B cell (primary cell): ENCODE measurements at regions not wholly inside any gene's neighbourhood (a gene's known extent, or its start where the extent isn't known, plus 50 kb on each side); places are given as distances from the start of the nearest gene placed in this dataset.

Experiments
- ATAC-seq: fragments of 200-7000 bp; cut with Tn5 transposase; one replicate; pipeline ENCODE4 v1.10.0; 2021; ENCODE audit warnings: low read depth, mild to moderate bottlenecking, moderate number of reproducible peaks, moderate library complexity
- CTCF ChIA-PET: fragments of 350-600 bp; sonication (Branson Sonifier 250); formaldehyde crosslinking; loops from one replicate; lab custom pipeline; 2021; ENCODE audit warnings: antibody characterized with exemption, inconsistent platforms; lab: Charles Lee
- POLR2A ChIA-PET: fragments of 350-600 bp; sonication (Branson Sonifier 250); formaldehyde crosslinking; loops from one replicate; lab custom pipeline; 2021; ENCODE audit warnings: antibody characterized with exemption; lab: Charles Lee
- DNase-seq: peaks from one replicate; pipeline ENCODE4 v3.0.0; 2013
- H2AFZ ChIP-seq: 2 replicates; pipeline ENCODE4 v1.6.1; 2012; ENCODE audit warnings: mild to moderate bottlenecking, low read depth, low read length; ENCODE audit not compliant: insufficient read depth, poor library complexity, severe bottlenecking
- H3K27ac ChIP-seq, 2 donors: 1 replicate in 1 of 2; 2 replicates in 1 of 2; pipeline ENCODE4 v1.5.1; 2012 to 2013; ENCODE audit warnings: low read length in 2 of 2, mild to moderate bottlenecking in 2 of 2, moderate library complexity in 1 of 2
- H3K27me3 ChIP-seq, 4 experiments: fragments of 200-600 bp in 1 of 4; sonication (generic) in 1 of 4; replicated peaks in 1 of 4; 1 replicate in 2 of 4; 2 replicates in 2 of 4; pipeline versions ENCODE4 v1.6.1 to v1.7.0; 2013 to 2016; ENCODE audit warnings: low read length in 3 of 4, mild to moderate bottlenecking in 2 of 4, mixed read lengths in 1 of 4, moderate library complexity in 1 of 4; ENCODE audit not compliant: insufficient read depth in 4 of 4, control insufficient read depth in 3 of 4; ENCODE audit errors: control extremely low read depth in 1 of 4
- H3K36me3 ChIP-seq, 2 experiments: replicated peaks in 1 of 2; 1 replicate in 1 of 2; 2 replicates in 1 of 2; pipeline versions ENCODE4 v1.6.1 to v1.7.1; 2013; ENCODE audit warnings: low read length in 1 of 2; ENCODE audit not compliant: insufficient read depth in 2 of 2, control insufficient read depth in 1 of 2; ENCODE audit errors: control extremely low read depth in 1 of 2, extremely low read depth in 1 of 2
- H3K4me1 ChIP-seq, 2 donors: fragments of 200-600 bp in 1 of 2; sonication (generic) in 1 of 2; 1 replicate in 1 of 2; 2 replicates in 1 of 2; pipeline versions ENCODE4 v1.5.1 to v1.6.1; 2013 to 2017; ENCODE audit warnings: low read length in 2 of 2; ENCODE audit not compliant: control insufficient read depth in 2 of 2, insufficient read depth in 2 of 2
- H3K4me2 ChIP-seq: replicated peaks from 2 replicates; pipeline ENCODE3; 2012; ENCODE audit warnings: mild to moderate bottlenecking, low read depth, low read length; ENCODE audit not compliant: poor library complexity, severe bottlenecking
- H3K4me3 ChIP-seq, 5 experiments: fragments of 200-600 bp in 1 of 5; sonication (generic) in 1 of 5; 1 replicate in 3 of 5; 2 replicates in 2 of 5; pipeline versions ENCODE4 v1.5.1 to v1.7.0; 2011 to 2016; ENCODE audit warnings: low read length in 4 of 5, mild to moderate bottlenecking in 4 of 5, low read depth in 2 of 5, control low read depth in 1 of 5, moderate library complexity in 1 of 5; ENCODE audit not compliant: insufficient read depth in 1 of 5; ENCODE audit errors: control extremely low read depth in 1 of 5, extremely low read depth in 1 of 5
- H3K79me2 ChIP-seq: fragments of 200-600 bp; sonication (generic); one replicate; pipeline ENCODE4 v1.6.0; 2016; ENCODE audit warnings: low read length; ENCODE audit not compliant: control insufficient read depth, insufficient read depth
- H3K9ac ChIP-seq: fragments of 200-600 bp; sonication (generic); 2 replicates; pipeline ENCODE4 v1.6.1; 2017; ENCODE audit warnings: mild to moderate bottlenecking, low read length, moderate library complexity
- H3K9me3 ChIP-seq, 3 donors: one replicate each; pipeline versions ENCODE4 v1.6.1 to v1.7.1; 2013; ENCODE audit warnings: low read length in 2 of 3; ENCODE audit not compliant: control insufficient read depth in 2 of 3, insufficient read depth in 1 of 3; ENCODE audit errors: control extremely low read depth in 1 of 3
- H4K20me1 ChIP-seq: 2 replicates; pipeline ENCODE4 v1.6.0; 2012; ENCODE audit warnings: mild to moderate bottlenecking, low read length; ENCODE audit not compliant: insufficient read depth, control insufficient read depth, poor library complexity, severe bottlenecking
- H3K27ac Mint-ChIP-seq: one replicate; pipeline ENCODE4 v1.8.0; 2021; ENCODE audit warnings: mixed read lengths
- H3K27me3 Mint-ChIP-seq: one replicate; pipeline ENCODE4 v1.8.0; 2021; ENCODE audit warnings: mixed read lengths
- H3K4me1 Mint-ChIP-seq: one replicate; pipeline ENCODE4 v1.8.0; 2021; ENCODE audit warnings: mixed read lengths
- H3K4me3 Mint-ChIP-seq: one replicate; pipeline ENCODE4 v1.8.0; 2021; ENCODE audit warnings: mixed read lengths
- H3K9me3 Mint-ChIP-seq: one replicate; pipeline ENCODE4 v1.8.0; 2022; ENCODE audit warnings: mixed read lengths; ENCODE audit not compliant: insufficient read depth
- EZH2 ChIP-seq: IDR thresholded peaks from 2 replicates; pipeline ENCODE4 v1.6.1; 2012; ENCODE audit warnings: borderline replicate concordance, low read depth, mild to moderate bottlenecking, moderate library complexity, low read length; ENCODE audit not compliant: insufficient read depth, poor library complexity, severe bottlenecking
- WGBS: methylation state at CpG from one replicate; pipeline ENCODE4 v1.1.5; 2013; ENCODE audit warnings: missing lambda C conversion rate; ENCODE audit not compliant: insufficient coverage; 5-methylcytosine and 5-hydroxymethylcytosine counted together
- intact Hi-C: fragments of 100-400 bp; cut with micrococcal nuclease; formaldehyde crosslinking; loops from one replicate; pipeline ENCODE4 v1.10.0; 2022
- TF ChIP-seq, protein P1 (sequence below): fragments of 200-600 bp; IDR thresholded peaks from one replicate; pipeline ENCODE4 v1.8.0; 2022; ENCODE audit warnings: antibody characterized with exemption, mild to moderate bottlenecking

DNA sequence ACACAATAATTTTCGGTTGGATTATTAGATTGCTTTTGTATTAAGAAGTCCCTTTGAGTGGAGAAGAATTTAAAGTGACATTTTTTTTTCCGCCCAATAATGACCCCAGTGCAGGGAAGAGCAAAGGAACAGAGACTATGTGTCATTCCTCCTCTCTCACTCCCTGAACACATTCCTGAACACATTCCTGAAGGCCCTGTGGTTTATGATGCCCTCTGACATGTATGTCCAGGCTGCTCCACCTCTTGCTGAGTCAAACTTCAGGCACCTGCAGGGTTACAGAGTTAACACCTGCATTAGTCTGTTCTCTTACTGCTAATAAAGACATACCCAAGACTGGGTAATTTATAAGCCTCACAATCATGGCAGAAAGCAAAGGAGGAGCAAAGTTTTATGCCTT, 704.0 kb upstream of the LRRN3 start:
- H3K4me1 Mint-ChIP-seq: no peaks in the 10 kb centered on the region
- H3K9me3 Mint-ChIP-seq: no peaks in the 10 kb centered on the region
- WGBS: 100% methylated on average over 1 of the region's 2 CpGs
- H3K79me2 ChIP-seq: no peaks in the 10 kb centered on the region
- no peaks in the 10 kb centered on the region for H3K27me3 Mint-ChIP-seq
- DNase-seq (no peak), ATAC-seq (no peak)
- H4K20me1 ChIP-seq: no peaks in the 10 kb centered on the region
- no peak overlapping the region for H3K27ac ChIP-seq
- no peak overlapping the region for H3K4me2 ChIP-seq
- ChIA-PET CTCF (no interaction called here), POLR2A (no interaction called here)
- H3K27me3 ChIP-seq: no peaks in the 10 kb centered on the region
- intact Hi-C loops: no loop called here
- no peak overlapping the region for H2AFZ ChIP-seq
- H3K9me3 ChIP-seq: no peaks in the 10 kb centered on the region
- no peak overlapping the region for H3K27ac Mint-ChIP-seq
- no peaks in the 10 kb centered on the region for H3K4me1 ChIP-seq
- H3K36me3 ChIP-seq: no peaks in the 10 kb centered on the region
- TF ChIP-seq, protein P1, sequence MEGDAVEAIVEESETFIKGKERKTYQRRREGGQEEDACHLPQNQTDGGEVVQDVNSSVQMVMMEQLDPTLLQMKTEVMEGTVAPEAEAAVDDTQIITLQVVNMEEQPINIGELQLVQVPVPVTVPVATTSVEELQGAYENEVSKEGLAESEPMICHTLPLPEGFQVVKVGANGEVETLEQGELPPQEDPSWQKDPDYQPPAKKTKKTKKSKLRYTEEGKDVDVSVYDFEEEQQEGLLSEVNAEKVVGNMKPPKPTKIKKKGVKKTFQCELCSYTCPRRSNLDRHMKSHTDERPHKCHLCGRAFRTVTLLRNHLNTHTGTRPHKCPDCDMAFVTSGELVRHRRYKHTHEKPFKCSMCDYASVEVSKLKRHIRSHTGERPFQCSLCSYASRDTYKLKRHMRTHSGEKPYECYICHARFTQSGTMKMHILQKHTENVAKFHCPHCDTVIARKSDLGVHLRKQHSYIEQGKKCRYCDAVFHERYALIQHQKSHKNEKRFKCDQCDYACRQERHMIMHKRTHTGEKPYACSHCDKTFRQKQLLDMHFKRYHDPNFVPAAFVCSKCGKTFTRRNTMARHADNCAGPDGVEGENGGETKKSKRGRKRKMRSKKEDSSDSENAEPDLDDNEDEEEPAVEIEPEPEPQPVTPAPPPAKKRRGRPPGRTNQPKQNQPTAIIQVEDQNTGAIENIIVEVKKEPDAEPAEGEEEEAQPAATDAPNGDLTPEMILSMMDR: no peak
- no peak for TF ChIP-seq EZH2
- H3K4me3 ChIP-seq: no peak overlapping the region
- no peak overlapping the region for H3K4me3 Mint-ChIP-seq
- no peak overlapping the region for H3K9ac ChIP-seq

DNA sequence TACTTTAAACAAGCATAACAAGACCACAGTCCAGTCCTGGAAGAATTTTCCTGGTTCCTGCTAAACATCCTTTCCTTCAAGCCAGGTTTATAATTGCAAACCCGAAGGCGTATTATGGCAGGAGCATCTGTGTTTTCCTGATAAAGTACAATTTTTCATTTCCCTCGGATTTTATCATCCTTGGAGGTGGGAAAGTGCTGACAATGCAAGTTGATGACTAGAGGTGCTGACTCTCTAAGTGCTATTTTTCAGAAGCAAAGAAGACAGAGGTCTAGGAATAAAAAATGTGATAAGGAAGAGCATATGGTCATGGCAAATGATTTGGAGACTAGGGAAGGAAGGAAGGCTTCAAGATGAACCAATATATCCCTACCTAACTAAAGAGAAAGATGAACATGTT, 703.2 kb upstream of the LRRN3 start:
- H3K4me2 ChIP-seq: no peak overlapping the region
- no peak overlapping the region for H3K4me3 Mint-ChIP-seq

More for the DNA sequence above, 703.2 kb upstream of the LRRN3 start:
- WGBS: no CpG with 5 or more reads among the region's 3 CpGs
- Mint-ChIP-seq H3K4me1 (no peaks in the 10 kb centered on the region), H3K27me3 (no peaks in the 10 kb centered on the region), H3K27ac (no peak overlapping the region), H3K9me3 (no peaks in the 10 kb centered on the region)
- no peak for DNase-seq
- H3K4me3 ChIP-seq: no peak overlapping the region
- H4K20me1 ChIP-seq: no peaks in the 10 kb centered on the region
- no peak for ATAC-seq
- H3K9ac ChIP-seq: no peak overlapping the region
- H3K9me3 ChIP-seq: no peaks in the 10 kb centered on the region
- CTCF ChIA-PET: no interaction called here
- H3K79me2 ChIP-seq: no peaks in the 10 kb centered on the region
- POLR2A ChIA-PET: no interaction called here
- no peaks in the 10 kb centered on the region for H3K4me1 ChIP-seq
- H3K27ac ChIP-seq: no peak overlapping the region
- H2AFZ ChIP-seq: no peak overlapping the region
- intact Hi-C loops: no loop called here
- H3K36me3 ChIP-seq: no peaks in the 10 kb centered on the region
- TF ChIP-seq EZH2: no peak
- TF ChIP-seq, protein P1: no peak
- no peaks in the 10 kb centered on the region for H3K27me3 ChIP-seq
